ENCODE measurements at regions not wholly inside any gene's neighbourhood (a gene's known extent, or its start where the extent isn't known, plus 50 kb on each side); places are given as distances from the start of the nearest gene placed in this dataset.
A peak's percentile ranks its signal among the peaks of the same experiment; 100 is the strongest.

- Histone ChIP-seq H3K27me3 (no peaks in the 10 kb centered on the region), H3K4me2 (no peak overlapping the region), H3K9ac (no peak overlapping the region), H3K27ac (no peak overlapping the region), H3K9me3 (no peaks in the 10 kb centered on the region), H3K4me1 (0 out of 2 replicates have a peak, but pooled peaks cover 5% of the 10 kb centered on the region), H4K20me1 (no peaks in the 10 kb centered on the region), H3K4me3 (no peak overlapping the region), H3K36me3 (no peaks in the 10 kb centered on the region)
- no peak for TF ChIP-seq Cebpa-rat (IDR thresholded peaks at IDR 0.05)
Measured at GRCh38 chr11:95322539-95322938, 91.5 kb upstream of the SESN3 start.

DNA sequence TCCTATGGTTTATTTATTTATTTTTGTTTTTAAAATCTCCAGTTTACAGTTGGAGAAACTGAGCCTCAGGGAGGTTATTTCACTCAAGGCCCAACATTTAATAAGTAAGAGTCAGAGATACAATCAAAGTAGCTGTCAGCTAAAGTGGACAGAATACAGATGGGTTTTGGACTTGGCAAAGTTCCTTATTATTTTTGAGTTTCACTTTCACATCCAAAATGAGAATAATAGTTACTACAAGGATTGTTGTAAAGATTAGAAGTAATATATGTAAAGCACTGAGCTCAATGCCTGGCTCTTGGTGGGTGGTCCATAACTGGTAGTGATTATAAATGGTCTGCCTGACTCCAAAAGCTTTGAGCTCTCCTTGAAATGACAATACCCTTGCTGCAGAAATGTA, 87.5 kb upstream of the SESN3 start:
- Histone ChIP-seq H3K4me3 (no peak overlapping the region), H3K27ac (no peak overlapping the region), H3K9me3 (no peaks in the 10 kb centered on the region), H3K4me1 (no peaks in the 10 kb centered on the region), H3K27me3 (no peaks in the 10 kb centered on the region), H3K36me3 (no peaks in the 10 kb centered on the region), H4K20me1 (no peaks in the 10 kb centered on the region), H3K4me2 (no peak overlapping the region), H3K9ac (no peak overlapping the region)
- TF ChIP-seq Cebpa-rat (IDR thresholded peaks at IDR 0.05): no peak

GRCh38 chr11:95308512-95309035, 77.6 kb upstream of the SESN3 start:
- Histone ChIP-seq H3K27me3 (no peaks in the 10 kb centered on the region), H3K4me3 (no peak overlapping the region), H3K36me3 (no peaks in the 10 kb centered on the region), H3K4me2 (no peak overlapping the region), H3K27ac (no peak overlapping the region), H4K20me1 (no peaks in the 10 kb centered on the region), H3K9ac (no peak overlapping the region), H3K4me1 (no peaks in the 10 kb centered on the region), H3K9me3 (no peaks in the 10 kb centered on the region)
- no peak for TF ChIP-seq Cebpa-rat (IDR thresholded peaks at IDR 0.05)

GRCh38 chr11:95307286-95307685, 76.3 kb upstream of the SESN3 start:
- Histone ChIP-seq H3K4me2 (no peak overlapping the region), H3K4me3 (no peak overlapping the region), H4K20me1 (no peaks in the 10 kb centered on the region), H3K36me3 (no peaks in the 10 kb centered on the region), H3K27ac (no peak overlapping the region), H3K9ac (no peak overlapping the region), H3K4me1 (no peaks in the 10 kb centered on the region), H3K27me3 (no peaks in the 10 kb centered on the region), H3K9me3 (no peaks in the 10 kb centered on the region)
- no peak for TF ChIP-seq Cebpa-rat (IDR thresholded peaks at IDR 0.05)

GRCh38 chr11:95306801-95307200, 75.8 kb upstream of the SESN3 start:
- H3K4me1 ChIP-seq: no peaks in the 10 kb centered on the region
- no peak overlapping the region for H3K4me2 ChIP-seq
- no peak overlapping the region for H3K4me3 ChIP-seq
- H3K9ac ChIP-seq: no peak overlapping the region
- H3K27ac ChIP-seq: no peak overlapping the region
- H3K9me3 ChIP-seq: no peaks in the 10 kb centered on the region
- H3K36me3 ChIP-seq: no peaks in the 10 kb centered on the region
- TF ChIP-seq Cebpa-rat (IDR thresholded peaks at IDR 0.05): no peak
- H3K27me3 ChIP-seq: no peaks in the 10 kb centered on the region
- H4K20me1 ChIP-seq: no peaks in the 10 kb centered on the region

DNA sequence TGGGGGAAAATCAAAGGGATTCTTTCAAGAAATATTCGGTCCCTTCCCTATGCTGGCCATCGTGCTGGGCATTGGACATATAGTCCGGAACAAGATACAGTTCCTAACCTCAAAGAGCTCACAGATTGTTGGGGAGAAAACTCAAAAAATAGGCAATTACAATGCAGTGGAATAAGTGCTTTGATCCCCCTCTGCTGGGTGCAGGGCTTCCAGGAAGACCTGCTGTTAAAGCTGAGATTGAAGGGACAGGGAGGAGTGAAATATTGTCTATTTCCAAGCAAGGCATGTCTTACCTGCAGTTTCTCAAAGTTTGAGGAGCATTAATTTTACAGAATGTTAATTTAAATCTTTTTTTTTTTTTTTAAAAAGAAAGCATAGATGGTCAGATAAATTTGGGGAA, 75.1 kb upstream of the SESN3 start:
- no peaks in the 10 kb centered on the region for H4K20me1 ChIP-seq
- TF ChIP-seq Cebpa-rat (IDR thresholded peaks at IDR 0.05): no peak
- no peaks in the 10 kb centered on the region for H3K36me3 ChIP-seq
- no peaks in the 10 kb centered on the region for H3K27me3 ChIP-seq
- no peaks in the 10 kb centered on the region for H3K4me1 ChIP-seq
- H3K9ac ChIP-seq: no peak overlapping the region
- no peaks in the 10 kb centered on the region for H3K9me3 ChIP-seq
- no peak overlapping the region for H3K27ac ChIP-seq
- no peak overlapping the region for H3K4me2 ChIP-seq
- H3K4me3 ChIP-seq: no peak overlapping the region

DNA sequence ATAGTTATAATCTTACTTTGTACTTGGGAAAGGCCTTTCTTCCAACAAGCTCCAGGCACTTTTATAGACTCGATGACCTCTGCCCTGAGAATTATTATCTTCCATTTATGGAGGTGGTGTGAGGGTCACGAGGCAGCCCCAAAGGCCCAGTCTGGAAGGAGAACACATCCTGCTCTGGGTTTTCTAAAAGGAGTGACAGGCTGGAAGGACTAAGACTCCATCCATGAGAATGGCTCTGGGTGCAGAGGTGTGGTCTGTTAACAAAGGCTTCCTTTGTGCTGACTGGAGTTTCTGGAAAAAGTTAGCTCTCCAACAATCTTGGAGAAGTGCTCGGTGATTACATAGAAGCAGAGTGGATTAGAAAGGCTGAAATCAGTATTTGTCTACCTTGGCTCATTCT, 74.7 kb upstream of the SESN3 start:
- H4K20me1 ChIP-seq: no peaks in the 10 kb centered on the region
- no peaks in the 10 kb centered on the region for H3K36me3 ChIP-seq
- no peaks in the 10 kb centered on the region for H3K4me1 ChIP-seq
- H3K4me3 ChIP-seq: no peak overlapping the region
- no peaks in the 10 kb centered on the region for H3K27me3 ChIP-seq
- no peak for TF ChIP-seq Cebpa-rat (IDR thresholded peaks at IDR 0.05)
- no peak overlapping the region for H3K9ac ChIP-seq
- H3K27ac ChIP-seq: no peak overlapping the region
- no peaks in the 10 kb centered on the region for H3K9me3 ChIP-seq
- no peak overlapping the region for H3K4me2 ChIP-seq

DNA sequence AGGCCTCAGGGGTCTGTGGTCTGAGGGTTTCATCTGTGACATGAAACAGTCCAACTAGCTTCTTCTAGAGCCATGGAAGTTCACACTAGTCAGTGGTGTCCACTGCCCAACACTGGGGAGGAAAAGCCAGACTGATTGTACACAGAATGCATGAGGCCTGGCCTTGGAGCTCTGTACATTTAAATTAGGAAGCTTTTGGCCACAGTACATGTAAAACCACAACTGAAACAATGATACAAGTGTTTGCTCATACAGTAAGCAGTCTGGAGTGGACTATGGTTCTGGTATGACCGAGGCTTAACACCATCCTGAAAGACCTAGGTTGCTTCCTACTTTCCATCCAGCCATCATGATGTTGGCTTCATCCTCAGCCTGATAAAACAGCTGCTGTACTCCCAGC, 73.8 kb upstream of the SESN3 start:
- H3K4me1 ChIP-seq: peaks cover 1% of the 10 kb centered on the region; the same call in 1 of the 2 replicates
- H3K36me3 ChIP-seq: no peaks in the 10 kb centered on the region
- H3K9me3 ChIP-seq: no peaks in the 10 kb centered on the region
- no peaks in the 10 kb centered on the region for H3K27me3 ChIP-seq
- H3K27ac ChIP-seq: no peak overlapping the region
- H3K4me3 ChIP-seq: no peak overlapping the region
- H4K20me1 ChIP-seq: no peaks in the 10 kb centered on the region
- no peak for TF ChIP-seq Cebpa-rat (IDR thresholded peaks at IDR 0.05)
- H3K9ac ChIP-seq: no peak overlapping the region
- H3K4me2 ChIP-seq: no peak overlapping the region

GRCh38 chr11:95302211-95302610, 71.2 kb upstream of the SESN3 start:
- H3K36me3 ChIP-seq: no peaks in the 10 kb centered on the region
- H4K20me1 ChIP-seq: no peaks in the 10 kb centered on the region
- no peak overlapping the region for H3K4me3 ChIP-seq
- no peaks in the 10 kb centered on the region for H3K9me3 ChIP-seq
- no peaks in the 10 kb centered on the region for H3K27me3 ChIP-seq
- TF ChIP-seq Cebpa-rat (IDR thresholded peaks at IDR 0.05): no peak
- H3K27ac ChIP-seq: no peak overlapping the region
- no peak overlapping the region for H3K9ac ChIP-seq
- H3K4me2 ChIP-seq: no peak overlapping the region
- H3K4me1 ChIP-seq: peaks cover 15% of the 10 kb centered on the region

- Histone ChIP-seq H4K20me1 (no peaks in the 10 kb centered on the region), H3K27me3 (no peaks in the 10 kb centered on the region), H3K9ac (no peak overlapping the region), H3K36me3 (no peaks in the 10 kb centered on the region), H3K4me1 (peaks cover 21% of the 10 kb centered on the region), H3K4me2 (no peak overlapping the region), H3K9me3 (no peaks in the 10 kb centered on the region), H3K27ac (no peak overlapping the region), H3K4me3 (no peak overlapping the region)
- TF ChIP-seq Cebpa-rat (IDR thresholded peaks at IDR 0.05): no peak
Measured at GRCh38 chr11:95301474-95301873, 70.5 kb upstream of the SESN3 start.

GRCh38 chr11:95299078-95299679, 68.2 kb upstream of the SESN3 start:
- H3K9ac ChIP-seq: no peak overlapping the region
- H3K4me3 ChIP-seq: no peak overlapping the region
- no peak overlapping the region for H3K27ac ChIP-seq
- TF ChIP-seq Cebpa-rat (IDR thresholded peaks at IDR 0.05): no peak
- peak overlapping the region; percentile 27 for H3K4me2 ChIP-seq
- H3K36me3 ChIP-seq: no peaks in the 10 kb centered on the region
- no peaks in the 10 kb centered on the region for H3K9me3 ChIP-seq
- no peaks in the 10 kb centered on the region for H3K27me3 ChIP-seq
- peaks cover 21% of the 10 kb centered on the region for H3K4me1 ChIP-seq
- H4K20me1 ChIP-seq: no peaks in the 10 kb centered on the region
